NB4 (cell line): ENCODE measurements at regions not wholly inside any gene's neighbourhood (a gene's known extent, or its start where the extent isn't known, plus 50 kb on each side); places are given as distances from the start of the nearest gene placed in this dataset.

Experiments used
- CTCF ChIP-seq: IDR thresholded peaks from one replicate; pipeline ENCODE4 v1.5.1; 2012; ENCODE audit warnings: low read depth, low read length
- MAX ChIP-seq: IDR thresholded peaks from 2 replicates; pipeline ENCODE4 v1.6.1; 2011; ENCODE audit warnings: low read depth, low read length
- POLR2A ChIP-seq: IDR thresholded peaks from 2 replicates; pipeline ENCODE4 v1.6.1; 2011; ENCODE audit warnings: mild to moderate bottlenecking; ENCODE audit not compliant: insufficient read length; ENCODE audit errors: extremely low read depth

GRCh38 chr2:239608260-239608659 lies 207.4 kb upstream of the HDAC4 start:
- TF ChIP-seq CTCF = no peak
- TF ChIP-seq POLR2A = no peak
- TF ChIP-seq MAX = no peak
